Neural cell (in vitro differentiated cells): ENCODE measurements at regions not wholly inside any gene's neighbourhood (a gene's known extent, or its start where the extent isn't known, plus 50 kb on each side); places are given as distances from the start of the nearest gene placed in this dataset.

ENCODE experiments used
- H2AFZ ChIP-seq: fragments of 200-600, 300-800 bp; sonication (generic), shearing (Covaris generic); 2 replicates; pipeline ENCODE4 v1.6.0; 2014; ENCODE audit warnings: low read depth, mild to moderate bottlenecking, antibody characterized with exemption, low read length, moderate library complexity
- H3F3A ChIP-seq: fragments of 200-600 bp; shearing (Covaris generic); 2 replicates; pipeline ENCODE4 v1.6.1; 2016; ENCODE audit warnings: mild to moderate bottlenecking, moderate library complexity, mixed read lengths, antibody characterized with exemption, low read length; ENCODE audit not compliant: insufficient read depth, poor library complexity, severe bottlenecking
- H3K27ac ChIP-seq: fragments of 200-600, 300-800 bp; sonication (generic), shearing (Covaris generic); 2 replicates; pipeline ENCODE4 v1.5.1; 2014; ENCODE audit warnings: mild to moderate bottlenecking, low read length, moderate library complexity
- H3K27me3 ChIP-seq: fragments of 300-800, 200-600 bp; sonication (generic), shearing (Covaris generic); 2 replicates; pipeline ENCODE4 v1.6.0; 2014; ENCODE audit warnings: mild to moderate bottlenecking, low read depth, low read length, moderate library complexity; ENCODE audit not compliant: insufficient read depth
- H3K36me3 ChIP-seq: fragments of 300-800, 200-600 bp; sonication (generic), shearing (Covaris generic); 2 replicates; pipeline ENCODE4 v1.5.1; 2014; ENCODE audit warnings: mild to moderate bottlenecking, antibody characterized with exemption, low read length, moderate library complexity; ENCODE audit not compliant: insufficient read depth
- H3K4me2 ChIP-seq: fragments of 300-800, 200-600 bp; sonication (generic), shearing (Covaris generic); 2 replicates; pipeline ENCODE4 v1.6.0; 2014; ENCODE audit warnings: mild to moderate bottlenecking, low read length
- H3K4me3 ChIP-seq: fragments of 300-800, 200-600 bp; sonication (generic), shearing (Covaris generic); 2 replicates; pipeline ENCODE4 v1.5.1; 2014; ENCODE audit warnings: mild to moderate bottlenecking, low read length, moderate library complexity
- H3K79me2 ChIP-seq: fragments of 200-600 bp; shearing (Covaris generic); replicated peaks from 2 replicates; pipeline ENCODE4 v1.6.0; 2014; ENCODE audit warnings: mild to moderate bottlenecking, low read length, moderate library complexity; ENCODE audit not compliant: insufficient read depth
- H3K9ac ChIP-seq: fragments of 300-800, 200-600 bp; sonication (generic), shearing (Covaris generic); 2 replicates; pipeline ENCODE4 v1.6.1; 2016; ENCODE audit warnings: mild to moderate bottlenecking, low read length, mixed read lengths
- H3K9me2 ChIP-seq: fragments of 200-600 bp; shearing (Covaris generic); 2 replicates; pipeline ENCODE4 v1.6.1; 2016; ENCODE audit warnings: mild to moderate bottlenecking, low read length, mixed read lengths; ENCODE audit not compliant: insufficient read depth
- H3K9me3 ChIP-seq: fragments of 200-600, 300-800 bp; sonication (generic), shearing (Covaris generic); 2 replicates; pipeline ENCODE4 v1.6.1; 2016; ENCODE audit warnings: mild to moderate bottlenecking, mixed run types, low read length, moderate library complexity, mixed read lengths
- H4K20me1 ChIP-seq: fragments of 200-600 bp; shearing (Covaris generic); 2 replicates; pipeline ENCODE4 v1.6.1; 2016; ENCODE audit warnings: mild to moderate bottlenecking, mixed run types; ENCODE audit not compliant: insufficient read depth
- EP300 ChIP-seq: fragments of 450-650 bp; conservative IDR thresholded peaks from 2 replicates; pipeline ENCODE4 v1.6.1; 2014; ENCODE audit warnings: antibody characterized with exemption, mild to moderate bottlenecking, moderate library complexity; ENCODE audit not compliant: poor library complexity, severe bottlenecking
- EZH2 ChIP-seq: fragments of 200-600, 300-800 bp; shearing (Covaris generic), sonication (generic); IDR thresholded peaks from 2 replicates; pipeline ENCODE4 v1.6.1; 2014; ENCODE audit warnings: antibody characterized with exemption, low read length, borderline replicate concordance, mild to moderate bottlenecking; ENCODE audit not compliant: insufficient read depth, poor library complexity, severe bottlenecking
- MXI1 ChIP-seq: fragments of 450-650 bp; conservative IDR thresholded peaks from 2 replicates; pipeline ENCODE4 v1.6.1; 2014; ENCODE audit warnings: antibody characterized with exemption, mild to moderate bottlenecking; ENCODE audit not compliant: poor library complexity, severe bottlenecking
- POLR2AphosphoS5 ChIP-seq: IDR thresholded peaks from 2 replicates; pipeline ENCODE4 v1.6.1; 2012
- RAD21 ChIP-seq: fragments of 450-650 bp; conservative IDR thresholded peaks from 2 replicates; pipeline ENCODE4 v1.6.1; 2014; ENCODE audit warnings: antibody characterized with exemption, mild to moderate bottlenecking, moderate library complexity
- SMC3 ChIP-seq: fragments of 450-650 bp; conservative IDR thresholded peaks from 2 replicates; pipeline ENCODE4 v1.6.1; 2014; ENCODE audit warnings: antibody characterized with exemption, mild to moderate bottlenecking, moderate library complexity; ENCODE audit not compliant: poor library complexity
- TAF1 ChIP-seq: IDR thresholded peaks from 2 replicates; pipeline ENCODE4 v1.6.1; 2012; ENCODE audit warnings: low read depth
- TF ChIP-seq, protein P1 (sequence below): fragments of 450-650 bp; IDR thresholded peaks from 2 replicates; pipeline ENCODE4 v1.5.1; 2014; ENCODE audit warnings: antibody characterized with exemption, mild to moderate bottlenecking, moderate library complexity; ENCODE audit not compliant: poor library complexity, severe bottlenecking
- TF ChIP-seq, protein P2 (sequence below): IDR thresholded peaks from 2 replicates; pipeline ENCODE4 v1.6.1; 2012; ENCODE audit warnings: borderline replicate concordance

DNA sequence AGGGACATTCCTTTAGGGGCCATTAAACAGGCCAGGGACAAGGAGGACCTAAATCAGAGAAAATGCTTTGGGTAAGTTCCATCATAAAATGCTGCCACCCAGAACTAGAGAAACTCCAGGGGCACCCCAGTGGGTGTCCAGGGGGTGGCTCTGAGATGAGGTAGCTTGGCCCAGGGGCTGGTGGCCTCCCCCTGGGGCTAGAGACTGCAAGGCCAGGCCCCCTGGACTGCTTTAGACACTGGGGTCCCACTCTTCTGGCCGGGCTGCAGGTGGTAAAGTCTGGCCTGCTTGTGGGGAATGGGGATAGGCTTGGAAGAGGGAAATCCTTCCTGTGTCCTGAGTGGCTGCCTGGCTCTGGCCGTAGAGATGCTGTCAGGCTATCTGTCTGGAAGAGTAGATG lies 169.6 kb upstream of the PODXL start:
- Histone ChIP-seq H3K79me2 (no peaks in the 10 kb centered on the region), H4K20me1 (no peaks in the 10 kb centered on the region), H3K9me3 (peaks cover 4% of the 10 kb centered on the region), H3K36me3 (no peaks in the 10 kb centered on the region), H3K4me2 (no peak overlapping the region), H3K9me2 (no peaks in the 10 kb centered on the region), H2AFZ (no peak overlapping the region), H3K9ac (no peak overlapping the region), H3K27me3 (no peaks in the 10 kb centered on the region), H3K27ac (no peak overlapping the region), H3F3A (no peaks in the 10 kb centered on the region), H3K4me3 (no peak overlapping the region)
- TF ChIP-seq TAF1, result no peak
- TF ChIP-seq POLR2AphosphoS5, result no peak
- no peak for TF ChIP-seq RAD21
- TF ChIP-seq, protein P1, sequence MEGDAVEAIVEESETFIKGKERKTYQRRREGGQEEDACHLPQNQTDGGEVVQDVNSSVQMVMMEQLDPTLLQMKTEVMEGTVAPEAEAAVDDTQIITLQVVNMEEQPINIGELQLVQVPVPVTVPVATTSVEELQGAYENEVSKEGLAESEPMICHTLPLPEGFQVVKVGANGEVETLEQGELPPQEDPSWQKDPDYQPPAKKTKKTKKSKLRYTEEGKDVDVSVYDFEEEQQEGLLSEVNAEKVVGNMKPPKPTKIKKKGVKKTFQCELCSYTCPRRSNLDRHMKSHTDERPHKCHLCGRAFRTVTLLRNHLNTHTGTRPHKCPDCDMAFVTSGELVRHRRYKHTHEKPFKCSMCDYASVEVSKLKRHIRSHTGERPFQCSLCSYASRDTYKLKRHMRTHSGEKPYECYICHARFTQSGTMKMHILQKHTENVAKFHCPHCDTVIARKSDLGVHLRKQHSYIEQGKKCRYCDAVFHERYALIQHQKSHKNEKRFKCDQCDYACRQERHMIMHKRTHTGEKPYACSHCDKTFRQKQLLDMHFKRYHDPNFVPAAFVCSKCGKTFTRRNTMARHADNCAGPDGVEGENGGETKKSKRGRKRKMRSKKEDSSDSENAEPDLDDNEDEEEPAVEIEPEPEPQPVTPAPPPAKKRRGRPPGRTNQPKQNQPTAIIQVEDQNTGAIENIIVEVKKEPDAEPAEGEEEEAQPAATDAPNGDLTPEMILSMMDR, result no peak
- no peak for TF ChIP-seq SMC3
- TF ChIP-seq, protein P2, sequence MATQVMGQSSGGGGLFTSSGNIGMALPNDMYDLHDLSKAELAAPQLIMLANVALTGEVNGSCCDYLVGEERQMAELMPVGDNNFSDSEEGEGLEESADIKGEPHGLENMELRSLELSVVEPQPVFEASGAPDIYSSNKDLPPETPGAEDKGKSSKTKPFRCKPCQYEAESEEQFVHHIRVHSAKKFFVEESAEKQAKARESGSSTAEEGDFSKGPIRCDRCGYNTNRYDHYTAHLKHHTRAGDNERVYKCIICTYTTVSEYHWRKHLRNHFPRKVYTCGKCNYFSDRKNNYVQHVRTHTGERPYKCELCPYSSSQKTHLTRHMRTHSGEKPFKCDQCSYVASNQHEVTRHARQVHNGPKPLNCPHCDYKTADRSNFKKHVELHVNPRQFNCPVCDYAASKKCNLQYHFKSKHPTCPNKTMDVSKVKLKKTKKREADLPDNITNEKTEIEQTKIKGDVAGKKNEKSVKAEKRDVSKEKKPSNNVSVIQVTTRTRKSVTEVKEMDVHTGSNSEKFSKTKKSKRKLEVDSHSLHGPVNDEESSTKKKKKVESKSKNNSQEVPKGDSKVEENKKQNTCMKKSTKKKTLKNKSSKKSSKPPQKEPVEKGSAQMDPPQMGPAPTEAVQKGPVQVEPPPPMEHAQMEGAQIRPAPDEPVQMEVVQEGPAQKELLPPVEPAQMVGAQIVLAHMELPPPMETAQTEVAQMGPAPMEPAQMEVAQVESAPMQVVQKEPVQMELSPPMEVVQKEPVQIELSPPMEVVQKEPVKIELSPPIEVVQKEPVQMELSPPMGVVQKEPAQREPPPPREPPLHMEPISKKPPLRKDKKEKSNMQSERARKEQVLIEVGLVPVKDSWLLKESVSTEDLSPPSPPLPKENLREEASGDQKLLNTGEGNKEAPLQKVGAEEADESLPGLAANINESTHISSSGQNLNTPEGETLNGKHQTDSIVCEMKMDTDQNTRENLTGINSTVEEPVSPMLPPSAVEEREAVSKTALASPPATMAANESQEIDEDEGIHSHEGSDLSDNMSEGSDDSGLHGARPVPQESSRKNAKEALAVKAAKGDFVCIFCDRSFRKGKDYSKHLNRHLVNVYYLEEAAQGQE, result no peak
- no peak for TF ChIP-seq MXI1
- TF ChIP-seq EP300, result no peak
- TF ChIP-seq EZH2, result no peak

DNA sequence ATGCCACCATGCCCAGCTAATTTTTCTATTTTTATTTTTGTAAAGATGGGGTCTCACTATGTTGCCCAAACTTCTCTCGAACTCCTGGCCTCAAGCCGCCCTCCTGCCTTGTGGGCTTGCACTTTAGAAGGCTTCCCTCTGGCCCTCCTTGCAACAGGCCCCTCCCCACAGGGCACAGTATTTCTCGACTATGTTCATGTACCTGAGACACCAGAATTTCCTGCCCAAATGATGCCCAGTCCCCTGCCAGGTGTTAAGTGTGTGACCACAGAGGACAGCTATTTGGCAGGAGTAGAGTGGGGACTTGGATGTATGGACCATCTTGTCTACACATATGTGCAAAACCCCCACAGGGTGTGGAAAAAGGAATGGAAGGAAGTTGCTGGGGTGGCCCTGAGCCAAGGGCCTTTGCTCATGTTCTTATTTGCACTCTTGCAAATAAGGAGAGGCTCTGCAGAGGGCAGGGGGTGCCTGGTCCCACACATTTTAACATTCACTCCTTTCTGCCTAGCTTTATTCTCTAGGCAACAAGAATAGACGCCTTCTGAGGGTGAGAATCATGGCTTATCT lies 168.4 kb upstream of the PODXL start:
- H3K9me2 ChIP-seq, result no peaks in the 10 kb centered on the region
- H3K79me2 ChIP-seq, result no peaks in the 10 kb centered on the region
- peaks cover 4% of the 10 kb centered on the region for H3K9me3 ChIP-seq

More for the DNA sequence above, 168.4 kb upstream of the PODXL start:
- TF ChIP-seq, protein P2, result no peak
- no peak for TF ChIP-seq EP300
- no peak for TF ChIP-seq SMC3
- TF ChIP-seq MXI1, result no peak
- no peak for TF ChIP-seq RAD21
- TF ChIP-seq EZH2, result no peak
- TF ChIP-seq, protein P1, result no peak
- TF ChIP-seq POLR2AphosphoS5, result no peak
- no peak for TF ChIP-seq TAF1
- H3K27ac ChIP-seq, result no peak overlapping the region
- no peaks in the 10 kb centered on the region for H4K20me1 ChIP-seq
- H3K4me3 ChIP-seq, result no peak overlapping the region
- no peak overlapping the region for H3K4me2 ChIP-seq
- H3K27me3 ChIP-seq, result no peaks in the 10 kb centered on the region
- no peak overlapping the region for H2AFZ ChIP-seq
- no peaks in the 10 kb centered on the region for H3F3A ChIP-seq
- H3K36me3 ChIP-seq, result no peaks in the 10 kb centered on the region
- H3K9ac ChIP-seq, result no peak overlapping the region
